ENCODE measurements at regions not wholly inside any gene's neighbourhood (a gene's known extent, or its start where the extent isn't known, plus 50 kb on each side); places are given as distances from the start of the nearest gene placed in this dataset.

- Histone ChIP-seq H3K4me2 (ENCODE audit: low read depth, low read length) (no peak overlapping the region), H3K27ac (ENCODE audit: insufficient read depth, low read length) (no peak overlapping the region), H3K18ac (ENCODE audit: low read depth, low read length) (no peak overlapping the region), H4K5ac (ENCODE audit: low read depth, low read length) (no peak overlapping the region), H2BK120ac (ENCODE audit: low read depth, low read length) (no peak overlapping the region), H2BK15ac (ENCODE audit: low read depth, low read length) (no peak overlapping the region), H3K56ac (ENCODE audit: extremely low read depth, insufficient read depth, low read length) (no peak overlapping the region), H2AFZ (replicated peaks; ENCODE audit: low read length, poor library complexity) (no peak overlapping the region), H3K4me3 (ENCODE audit: insufficient read depth, low read depth, low read length) (no peak overlapping the region), H3K14ac (replicated peaks; ENCODE audit: low read depth, low read length) (no peak overlapping the region), H3K4ac (ENCODE audit: low read depth, low read length) (no peak overlapping the region), H3K36me3 (ENCODE audit: control insufficient read depth, insufficient read depth, low read length) (no peaks in the 10 kb centered on the region), H3K9me1 (ENCODE audit: insufficient read depth, low read length) (peaks cover 5% of the 10 kb centered on the region; the same call in 1 of the 2 replicates), H3K27me3 (ENCODE audit: control insufficient read depth, insufficient read depth, low read length) (no peaks in the 10 kb centered on the region), H4K91ac (ENCODE audit: insufficient read depth, low read depth, low read length) (no peak overlapping the region), H2AK5ac (ENCODE audit: low read depth, low read length) (no peak overlapping the region), H3K9me3 (ENCODE audit: control insufficient read depth, insufficient read depth, low read length) (no peaks in the 10 kb centered on the region), H4K8ac (ENCODE audit: low read depth in 2 of 2, low read length in 2 of 2) (no peak overlapping the region), H2AK9ac (replicated peaks; ENCODE audit: low read depth, low read length, poor library complexity) (no peak overlapping the region), H3K23ac (ENCODE audit: low read depth, low read length) (no peak overlapping the region), H4K20me1 (ENCODE audit: insufficient read depth, low read length) (no peaks in the 10 kb centered on the region), H3K79me1 (ENCODE audit: low read depth in 1 of 2, low read length in 2 of 2) (no peaks in the 10 kb centered on the region), H3K9ac (ENCODE audit: low read depth, low read length) (no peak overlapping the region), H3K4me1 (ENCODE audit: control insufficient read depth, insufficient read depth, low read length) (peaks cover 5% of the 10 kb centered on the region), H2BK5ac (ENCODE audit: low read depth, low read length, poor library complexity, severe bottlenecking) (no peak overlapping the region), H2BK20ac (ENCODE audit: low read depth, low read length) (no peak overlapping the region)
- in situ Hi-C loops (cut with MboI; ENCODE audit: low sequenced_read_pairs) (loop anchor here (5.0 to 25.0 kb wide), 5 partner anchors 248 to 898 kb away; partner anchors contain the start of gene FUT8), dilution Hi-C loops (cut with HindIII; ENCODE audit: low sequenced_read_pairs, unreplicated experiment) (no loop called here), intact Hi-C loops (cut with micrococcal nuclease) (loop anchor here (1.0 to 10.0 kb wide), 7 partner anchors 177 to 1340 kb away; partner anchors contain the start of genes FNTB, FUT8 and GPHN)
- 69% methylated on average over 2 of the region's 3 CpGs; no CpG with 5 or more reads in 1 of the 2 experiments for WGBS, 2 experiments (ENCODE audit: extremely low coverage in 2 of 2, insufficient read length in 1 of 2)
- no peak for ATAC-seq (ENCODE audit: low read depth)
- ChIA-PET CTCF (interaction anchor here (0.5 to 2.5 kb wide), 9 partner anchors 143 to 794 kb away, joined by 3 to 15 read pairs (median 5); no protein-coding TSS in a partner anchor), POLR2A (ENCODE audit: unreplicated experiment) (interaction anchor here (0.7 kb wide), 1 partner anchor 782 kb away, joined by 4 read pairs; no protein-coding TSS in a partner anchor)
- no peak for DNase-seq
- BruUV-seq (replicated peaks): no TSS peak
- no peak for TF ChIP-seq MAFK (IDR thresholded peaks at IDR 0.05; ENCODE audit: low read depth, low read length)
Observed at GRCh38 chr14:65164825-65165135, 62.5 kb upstream of the MAX start.

All from IMR-90 (cell line).